WTC11 (cell line): ENCODE measurements at regions not wholly inside any gene's neighbourhood (a gene's known extent, or its start where the extent isn't known, plus 50 kb on each side); places are given as distances from the start of the nearest gene placed in this dataset.
"Not testable (repeated sequence)": the region's sequence is repeated elsewhere in the genome, so short reads cannot be mapped to it uniquely, and the experiment has no call there.

Experiments
- ATAC-seq: fragments of 200-7000 bp; cut with Tn5 transposase; 2 replicates; pipeline ENCODE4 v1.10.0; 2021; ENCODE audit warnings: mild to moderate bottlenecking, moderate library complexity
- CTCF ChIA-PET: fragments of 300-600 bp; sonication (Branson Sonifier 250); formaldehyde crosslinking; loops from one replicate; lab custom pipeline; 2021; ENCODE audit warnings: antibody characterized with exemption; lab: Charles Lee
- POLR2A ChIA-PET: fragments of 350-600 bp; sonication (Branson Sonifier 250); formaldehyde crosslinking; loops from one replicate; lab custom pipeline; 2021; ENCODE audit warnings: antibody characterized with exemption; lab: Charles Lee
- DNase-seq: peaks from one replicate; pipeline ENCODE4 v3.0.0; 2021; ENCODE audit warnings: low spot score
- H3K27ac Mint-ChIP-seq: 2 replicates; pipeline ENCODE4 v1.8.0; 2021; ENCODE audit warnings: mixed read lengths
- H3K27me3 Mint-ChIP-seq: 2 replicates; pipeline ENCODE4 v1.8.0; 2021; ENCODE audit warnings: low read depth, mild to moderate bottlenecking, moderate library complexity, mixed read lengths
- H3K36me3 Mint-ChIP-seq: 2 replicates; pipeline ENCODE4 v1.8.0; 2021; ENCODE audit warnings: mixed read lengths
- H3K4me1 Mint-ChIP-seq: 2 replicates; pipeline ENCODE4 v1.8.0; 2022; ENCODE audit warnings: mixed read lengths
- H3K4me3 Mint-ChIP-seq: 2 replicates; pipeline ENCODE4 v1.8.0; 2021; ENCODE audit warnings: mild to moderate bottlenecking, moderate library complexity, mixed read lengths
- H3K9me3 Mint-ChIP-seq: 2 replicates; pipeline ENCODE4 v1.8.0; 2021; ENCODE audit warnings: mixed read lengths
- AR ChIP-seq: fragments of 250-450 bp; sonication (Bioruptor Pico); IDR thresholded peaks from 2 replicates; pipeline ENCODE4 v1.9.0; 2021; ENCODE audit warnings: mild to moderate bottlenecking
- CTCF ChIP-seq: fragments of 200-600 bp; IDR thresholded peaks from 2 replicates; pipeline ENCODE4 v1.8.0; 2022; ENCODE audit warnings: antibody characterized with exemption
- E2F5 ChIP-seq: sonication (generic); formaldehyde crosslinking; IDR thresholded peaks from 2 replicates; pipeline ENCODE4 v1.8.1; 2022; ENCODE audit warnings: mild to moderate bottlenecking, moderate library complexity, missing genetic modification reagents
- ELF4 ChIP-seq: sonication (generic); formaldehyde crosslinking; IDR thresholded peaks from 2 replicates; pipeline ENCODE4 v1.8.1; 2022; ENCODE audit warnings: low read depth, mild to moderate bottlenecking, moderate library complexity, missing genetic modification reagents
- MXD4 ChIP-seq: fragments of 250-450 bp; sonication (Bioruptor Pico); IDR thresholded peaks from 2 replicates; pipeline ENCODE4 v1.8.0; 2021; ENCODE audit warnings: mild to moderate bottlenecking, moderate library complexity, borderline replicate concordance
- NFE2L1 ChIP-seq: sonication (generic); formaldehyde crosslinking; IDR thresholded peaks from 2 replicates; pipeline ENCODE4 v1.8.1; 2023; ENCODE audit warnings: missing genetic modification reagents
- NR1H2 ChIP-seq: sonication (generic); formaldehyde crosslinking; IDR thresholded peaks from 2 replicates; pipeline ENCODE4 v1.9.0; 2021; ENCODE audit warnings: mild to moderate bottlenecking, moderate library complexity, missing genetic modification reagents
- RORB ChIP-seq: fragments of 250-450 bp; sonication (Bioruptor Pico); IDR thresholded peaks from 2 replicates; pipeline ENCODE4 v1.9.0; 2021; ENCODE audit warnings: mild to moderate bottlenecking
- STAT6 ChIP-seq: sonication (generic); formaldehyde crosslinking; conservative IDR thresholded peaks from 2 replicates; pipeline ENCODE4 v1.8.1; 2023; ENCODE audit warnings: mild to moderate bottlenecking, low read depth, missing genetic modification reagents, moderate library complexity
- USF2 ChIP-seq: sonication (generic); formaldehyde crosslinking; IDR thresholded peaks from 2 replicates; pipeline ENCODE4 v1.8.1; 2023; ENCODE audit warnings: mild to moderate bottlenecking, missing genetic modification reagents, moderate library complexity
- ZNF317 ChIP-seq: sonication (generic); formaldehyde crosslinking; IDR thresholded peaks from 2 replicates; pipeline ENCODE4 v1.8.1; 2023; ENCODE audit warnings: low read depth, mild to moderate bottlenecking, moderate library complexity, missing genetic modification reagents, borderline replicate concordance
- ZNF416 ChIP-seq: fragments of 250-450 bp; sonication (Bioruptor Pico); IDR thresholded peaks from 2 replicates; pipeline ENCODE4 v1.9.0; 2021; ENCODE audit warnings: mild to moderate bottlenecking, inconsistent platforms
- ZNF425 ChIP-seq: fragments of 250-450 bp; sonication (Bioruptor Pico); conservative IDR thresholded peaks from 2 replicates; pipeline ENCODE4 v1.9.0; 2021; ENCODE audit warnings: mild to moderate bottlenecking
- ZNF512 ChIP-seq: sonication (generic); formaldehyde crosslinking; IDR thresholded peaks from 2 replicates; pipeline ENCODE4 v1.8.1; 2022; ENCODE audit warnings: missing genetic modification reagents, borderline replicate concordance
- ZNF532 ChIP-seq: fragments of 250-450 bp; sonication (Bioruptor Pico); IDR thresholded peaks from 2 replicates; pipeline ENCODE4 v1.9.0; 2021; ENCODE audit warnings: mild to moderate bottlenecking, borderline replicate concordance

- no peak for TF ChIP-seq E2F5 (CRISPR knock-in tag)
- TF ChIP-seq, all 79 proteins: peak for 0
Measured at GRCh38 chr13:71350886-71351285, 516.1 kb downstream of the DACH1 start (continued).

GRCh38 chr13:71345856-71346255 is 521.1 kb downstream of the DACH1 start:
- H3K27me3 Mint-ChIP-seq, H3K4me3 Mint-ChIP-seq, CTCF ChIA-PET, H3K4me1 Mint-ChIP-seq, H3K27ac Mint-ChIP-seq, ATAC-seq, POLR2A ChIA-PET, DNase-seq: not testable (repeated sequence)
- peaks cover 17% of the 10 kb centered on the region for H3K9me3 Mint-ChIP-seq
- peaks cover 13% of the 10 kb centered on the region for H3K36me3 Mint-ChIP-seq

- Mint-ChIP-seq H3K36me3 (peaks cover 3% of the 10 kb centered on the region; the same call in 1 of the 2 replicates), H3K27ac (no peak overlapping the region), H3K9me3 (peaks cover 5% of the 10 kb centered on the region), H3K4me1 (no peaks in the 10 kb centered on the region), H3K27me3 (no peaks in the 10 kb centered on the region), H3K4me3 (no peak overlapping the region)
- ATAC-seq (no peak), DNase-seq (no peak)
- ChIA-PET CTCF (no interaction called here), POLR2A (interaction anchor here (0.6 kb wide), 1 partner anchor 285 kb away, joined by 3 read pairs; no protein-coding TSS in a partner anchor)
- TF ChIP-seq USF2 (CRISPR knock-in tag): no peak
- no peak for TF ChIP-seq NR1H2
- TF ChIP-seq STAT6 (CRISPR knock-in tag): no peak
- no peak for TF ChIP-seq ZNF512 (CRISPR knock-in tag)
- no peak for TF ChIP-seq ZNF532 (CRISPR knock-in tag)
- no peak for TF ChIP-seq MXD4
- TF ChIP-seq RORB: no peak
- no peak for TF ChIP-seq CTCF
- TF ChIP-seq ZNF425: no peak
- TF ChIP-seq ZNF317 (CRISPR knock-in tag): no peak
- no peak for TF ChIP-seq ELF4
- no peak for TF ChIP-seq ZNF416 (CRISPR knock-in tag)
- no peak for TF ChIP-seq NFE2L1
- no peak for TF ChIP-seq AR
Measured at GRCh38 chr13:71339736-71340135, 527.3 kb downstream of the DACH1 start.
